ENCODE measurements at regions not wholly inside any gene's neighbourhood (a gene's known extent, or its start where the extent isn't known, plus 50 kb on each side); places are given as distances from the start of the nearest gene placed in this dataset.

DNA sequence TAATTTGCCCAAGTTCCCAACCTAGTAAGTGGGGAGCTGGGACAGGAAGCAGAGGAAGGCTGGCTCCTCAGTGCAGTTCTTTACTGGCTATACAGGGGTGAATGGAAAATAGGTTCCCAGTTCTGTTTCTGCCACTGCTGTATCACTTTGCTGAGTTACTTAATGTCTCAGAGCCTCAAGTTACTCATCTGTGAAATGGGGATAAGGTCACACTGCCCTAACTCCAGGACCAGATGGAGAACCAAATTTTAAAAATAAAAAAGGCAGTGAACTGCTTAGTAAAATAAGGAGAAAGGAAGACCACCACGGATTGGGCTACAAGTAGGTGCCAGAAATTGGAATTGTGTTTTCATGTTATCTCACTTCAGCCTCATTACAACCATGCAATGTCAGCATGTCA is 147.8 kb downstream of the OMA1 start:
- ATAC-seq (no peak), DNase-seq (ENCODE audit: extremely low read depth in 1 of 4, low spot score in 3 of 4) (no peak), FAIRE-seq (no peak)
- Histone ChIP-seq H3K9ac (ENCODE audit: insufficient read depth in 1 of 2, low read depth in 2 of 2, low read length in 2 of 2) (no peak overlapping the region), H3K27ac (ENCODE audit: extremely low read depth, low read depth, low read length) (no peak overlapping the region), H3K9me3 (replicated peaks; ENCODE audit: control insufficient read depth, insufficient read depth, low read depth, low read length) (no peaks in the 10 kb centered on the region), H3K4me2 (ENCODE audit: insufficient read depth, low read length) (no peak overlapping the region), H3K4me3 (no peak overlapping the region), H3K27me3 (ENCODE audit: control insufficient read depth in 2 of 2, insufficient read depth in 2 of 2, low read length in 2 of 2) (peaks cover 13 to 28% of the 10 kb centered on the region in 2 experiments; a peak in 4 of 5 replicates), H3K36me3 (ENCODE audit: control insufficient read depth, insufficient read depth, low read length) (no peaks in the 10 kb centered on the region), H3K79me2 (ENCODE audit: control insufficient read depth, insufficient read depth, low read length) (no peaks in the 10 kb centered on the region), H3K4me1 (replicated peaks in 1 of 2; ENCODE audit: control insufficient read depth in 2 of 2, insufficient read depth in 2 of 2, low read length in 2 of 2) (no peaks in the 10 kb centered on the region; a peak in 1 of 5 replicates), H4K20me1 (replicated peaks; ENCODE audit: control insufficient read depth, insufficient read depth, low read length) (no peaks in the 10 kb centered on the region), H2AFZ (ENCODE audit: low read depth, low read length) (no peak overlapping the region), H3K9me1 (ENCODE audit: control insufficient read depth, insufficient read depth, low read length) (no peaks in the 10 kb centered on the region)
- in situ Hi-C loops (cut with MboI) = no loop called here
- no TSS peak for BruUV-seq (replicated peaks)
- ChIA-PET POLR2A (no interaction called here), CTCF (ENCODE audit: low intra/inter-chr PET ratio) (no interaction called here)
- WGBS (ENCODE audit: insufficient coverage, low coverage, missing lambda C conversion rate) = 0% methylated on average over 1 of the region's 1 CpG
- TF ChIP-seq NR4A1 (CRISPR knock-in tag; IDR thresholded peaks at IDR 0.05) (no peak), NR4A1 (tag; IDR thresholded peaks at IDR 0.05) (no peak), RBM25 (IDR thresholded peaks at IDR 0.05; ENCODE audit: low read depth, low read length, severe bottlenecking) (peak; percentile 72)
- intact Hi-C loops (cut with micrococcal nuclease) = loop anchor here (10.0 kb wide), 1 partner anchor 154 kb away; no protein-coding TSS in a partner anchor

DNA sequence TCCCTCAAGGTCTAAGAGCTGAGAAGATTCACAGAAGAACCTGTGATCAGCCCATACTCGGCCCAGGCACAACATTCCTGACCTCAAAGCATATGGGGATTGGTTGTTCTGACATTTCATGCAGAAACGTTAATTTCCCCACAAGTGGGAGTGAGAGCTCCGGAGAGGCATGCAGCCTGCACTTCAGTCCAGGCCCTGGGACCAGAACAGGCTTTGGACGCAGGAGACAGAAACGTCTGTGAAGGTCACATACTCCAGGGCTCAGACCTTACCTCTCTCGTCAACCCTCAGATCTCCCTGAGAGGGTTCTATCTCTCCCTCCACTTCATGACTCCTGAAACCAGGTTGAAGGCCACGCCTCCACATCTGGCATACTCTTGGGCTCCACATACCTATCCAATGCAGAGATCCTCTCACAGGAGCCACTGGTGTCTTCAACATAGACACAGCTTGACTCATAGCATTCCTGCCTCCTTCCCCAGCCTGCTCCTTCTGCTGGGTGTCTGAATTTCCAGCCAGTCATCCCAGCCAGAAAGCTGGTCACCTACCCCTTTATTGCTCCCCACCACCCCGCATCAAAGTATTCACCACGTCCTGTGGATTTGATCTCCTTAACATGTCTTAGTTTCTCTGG is 149.2 kb downstream of the OMA1 start:
- H4K20me1 ChIP-seq (replicated peaks; ENCODE audit: control insufficient read depth, insufficient read depth, low read length) = no peaks in the 10 kb centered on the region
- CTCF ChIA-PET (ENCODE audit: low intra/inter-chr PET ratio) = no interaction called here
- H3K9me1 ChIP-seq (ENCODE audit: control insufficient read depth, insufficient read depth, low read length) = no peaks in the 10 kb centered on the region
- in situ Hi-C loops (cut with MboI) = no loop called here
- FAIRE-seq (no peak), DNase-seq (ENCODE audit: extremely low read depth in 1 of 4, low spot score in 3 of 4) (no peak), ATAC-seq (peak; percentile 62; the same call in 2 of the 3 replicates)
- H3K27me3 ChIP-seq (ENCODE audit: control insufficient read depth in 2 of 2, insufficient read depth in 2 of 2, low read length in 2 of 2) = peaks cover 4 to 23% of the 10 kb centered on the region in 2 experiments; a peak in 4 of 5 replicates
- no peak overlapping the region for H3K4me2 ChIP-seq (ENCODE audit: insufficient read depth, low read length)
- H3K4me1 ChIP-seq (replicated peaks in 1 of 2; ENCODE audit: control insufficient read depth in 2 of 2, insufficient read depth in 2 of 2, low read length in 2 of 2) = no peaks in the 10 kb centered on the region; a peak in 1 of 5 replicates
- H3K9ac ChIP-seq (ENCODE audit: insufficient read depth in 1 of 2, low read depth in 2 of 2, low read length in 2 of 2) = no peak overlapping the region
- WGBS (ENCODE audit: insufficient coverage, low coverage, missing lambda C conversion rate) = under 1% methylated on average over 9 of the region's 9 CpGs
- H3K79me2 ChIP-seq (ENCODE audit: control insufficient read depth, insufficient read depth, low read length) = no peaks in the 10 kb centered on the region
- H3K4me3 ChIP-seq = no peak overlapping the region
- POLR2A ChIA-PET = no interaction called here
- no TSS peak for BruUV-seq (replicated peaks)
- no peaks in the 10 kb centered on the region for H3K9me3 ChIP-seq (replicated peaks; ENCODE audit: control insufficient read depth, insufficient read depth, low read depth, low read length)
- H3K36me3 ChIP-seq (ENCODE audit: control insufficient read depth, insufficient read depth, low read length) = no peaks in the 10 kb centered on the region
- H2AFZ ChIP-seq (ENCODE audit: low read depth, low read length) = no peak overlapping the region
- H3K27ac ChIP-seq (ENCODE audit: extremely low read depth, low read depth, low read length) = no peak overlapping the region
- TF ChIP-seq, protein P1, sequence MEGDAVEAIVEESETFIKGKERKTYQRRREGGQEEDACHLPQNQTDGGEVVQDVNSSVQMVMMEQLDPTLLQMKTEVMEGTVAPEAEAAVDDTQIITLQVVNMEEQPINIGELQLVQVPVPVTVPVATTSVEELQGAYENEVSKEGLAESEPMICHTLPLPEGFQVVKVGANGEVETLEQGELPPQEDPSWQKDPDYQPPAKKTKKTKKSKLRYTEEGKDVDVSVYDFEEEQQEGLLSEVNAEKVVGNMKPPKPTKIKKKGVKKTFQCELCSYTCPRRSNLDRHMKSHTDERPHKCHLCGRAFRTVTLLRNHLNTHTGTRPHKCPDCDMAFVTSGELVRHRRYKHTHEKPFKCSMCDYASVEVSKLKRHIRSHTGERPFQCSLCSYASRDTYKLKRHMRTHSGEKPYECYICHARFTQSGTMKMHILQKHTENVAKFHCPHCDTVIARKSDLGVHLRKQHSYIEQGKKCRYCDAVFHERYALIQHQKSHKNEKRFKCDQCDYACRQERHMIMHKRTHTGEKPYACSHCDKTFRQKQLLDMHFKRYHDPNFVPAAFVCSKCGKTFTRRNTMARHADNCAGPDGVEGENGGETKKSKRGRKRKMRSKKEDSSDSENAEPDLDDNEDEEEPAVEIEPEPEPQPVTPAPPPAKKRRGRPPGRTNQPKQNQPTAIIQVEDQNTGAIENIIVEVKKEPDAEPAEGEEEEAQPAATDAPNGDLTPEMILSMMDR (IDR thresholded peaks at IDR 0.05 in 2 of 3, conservative IDR thresholded peaks at IDR 0.05 in 1 of 3; ENCODE audit: insufficient read depth in 2 of 3, low read depth in 1 of 3, low read length in 3 of 3) = no peak
- TF ChIP-seq ZNF707 (CRISPR knock-in tag; conservative IDR thresholded peaks at IDR 0.05) = no peak
- no peak for TF ChIP-seq RBM15 (IDR thresholded peaks at IDR 0.05; ENCODE audit: insufficient read depth, low read length)
- TF ChIP-seq POLR2AphosphoS2 (IDR thresholded peaks at IDR 0.05; ENCODE audit: low read length) = no peak
- TF ChIP-seq ARID1B (IDR thresholded peaks at IDR 0.05) = no peak
- TF ChIP-seq RB1 (IDR thresholded peaks at IDR 0.05; ENCODE audit: low read depth) = no peak
- no peak for TF ChIP-seq ZNF282 (CRISPR knock-in tag; IDR thresholded peaks at IDR 0.05)
- no peak for TF ChIP-seq NFRKB (IDR thresholded peaks at IDR 0.05; ENCODE audit: low read depth)
- no peak for TF ChIP-seq TARDBP (IDR thresholded peaks at IDR 0.05)
- TF ChIP-seq, protein P2, sequence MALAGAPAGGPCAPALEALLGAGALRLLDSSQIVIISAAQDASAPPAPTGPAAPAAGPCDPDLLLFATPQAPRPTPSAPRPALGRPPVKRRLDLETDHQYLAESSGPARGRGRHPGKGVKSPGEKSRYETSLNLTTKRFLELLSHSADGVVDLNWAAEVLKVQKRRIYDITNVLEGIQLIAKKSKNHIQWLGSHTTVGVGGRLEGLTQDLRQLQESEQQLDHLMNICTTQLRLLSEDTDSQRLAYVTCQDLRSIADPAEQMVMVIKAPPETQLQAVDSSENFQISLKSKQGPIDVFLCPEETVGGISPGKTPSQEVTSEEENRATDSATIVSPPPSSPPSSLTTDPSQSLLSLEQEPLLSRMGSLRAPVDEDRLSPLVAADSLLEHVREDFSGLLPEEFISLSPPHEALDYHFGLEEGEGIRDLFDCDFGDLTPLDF (CRISPR knock-in tag; IDR thresholded peaks at IDR 0.05) = no peak
- TF ChIP-seq KAT7 (CRISPR knock-in tag; IDR thresholded peaks at IDR 0.05; ENCODE audit: borderline replicate concordance) = no peak
- TF ChIP-seq ZNF79 (CRISPR knock-in tag; IDR thresholded peaks at IDR 0.05; ENCODE audit: low read depth) = no peak
- intact Hi-C loops (cut with micrococcal nuclease) = loop anchor here (10.0 kb wide), 1 partner anchor 153 kb away; no protein-coding TSS in a partner anchor

All from K562 (cell line).